ENCODE measurements at regions not wholly inside any gene's neighbourhood (a gene's known extent, or its start where the extent isn't known, plus 50 kb on each side); places are given as distances from the start of the nearest gene placed in this dataset.

GRCh38 chr10:131519723-131520605 lies 208.4 kb upstream of the TCERG1L start:
- intact Hi-C loops (cut with DNase I) = no loop called here
- ATAC-seq (no peak), DNase-seq (no peak)
- 77 to 78% methylated on average over 40 to 43 of the region's 43 CpGs for WGBS, 2 donors
- no peak for TF ChIP-seq POLR2A (IDR thresholded peaks at IDR 0.05)
- TF ChIP-seq CTCF (IDR thresholded peaks at IDR 0.05) = no peak
- no peaks in the 10 kb centered on the region for H3K36me3 ChIP-seq (replicated peaks in 1 of 2; ENCODE audit: insufficient read depth in 1 of 2, low read depth in 2 of 2)
- H3K27me3 ChIP-seq = no peaks in the 10 kb centered on the region
- H3K27ac ChIP-seq = no peak overlapping the region
- H3K4me1 ChIP-seq = no peaks in the 10 kb centered on the region
- H3K4me3 ChIP-seq = no peak overlapping the region
- H3K9me3 ChIP-seq = peaks cover 0 to 5% (median 0%) of the 10 kb centered on the region in 3 donors

- 77 to 86% methylated on average over 13 to 24 of the region's 25 CpGs for WGBS, 2 donors
- no peak overlapping the region for H3K4me3 ChIP-seq
- no peak for ATAC-seq
- no peaks in the 10 kb centered on the region for H3K36me3 ChIP-seq (replicated peaks in 1 of 2; ENCODE audit: insufficient read depth in 1 of 2, low read depth in 2 of 2)
- no peaks in the 10 kb centered on the region for H3K9me3 ChIP-seq
- H3K27me3 ChIP-seq = no peaks in the 10 kb centered on the region
- intact Hi-C loops (cut with DNase I) = no loop called here
- no peak overlapping the region for H3K27ac ChIP-seq
- no peak for DNase-seq
- TF ChIP-seq CTCF (IDR thresholded peaks at IDR 0.05) = no peak
- no peak for TF ChIP-seq POLR2A (IDR thresholded peaks at IDR 0.05)
- no peaks in the 10 kb centered on the region for H3K4me1 ChIP-seq
Measured at GRCh38 chr10:131531265-131532190, 220.0 kb upstream of the TCERG1L start.

GRCh38 chr10:131532291-131532690 lies 220.8 kb upstream of the TCERG1L start:
- ATAC-seq (no peak), DNase-seq (no peak)
- no peak overlapping the region for H3K27ac ChIP-seq
- no peaks in the 10 kb centered on the region for H3K36me3 ChIP-seq (replicated peaks in 1 of 2; ENCODE audit: insufficient read depth in 1 of 2, low read depth in 2 of 2)
- TF ChIP-seq POLR2A (IDR thresholded peaks at IDR 0.05) = no peak
- no peak for TF ChIP-seq CTCF (IDR thresholded peaks at IDR 0.05)
- H3K4me3 ChIP-seq = no peak overlapping the region
- no peaks in the 10 kb centered on the region for H3K4me1 ChIP-seq
- H3K9me3 ChIP-seq = no peaks in the 10 kb centered on the region
- 71 to 75% methylated on average over 13 of the region's 13 CpGs for WGBS, 2 donors
- no peaks in the 10 kb centered on the region for H3K27me3 ChIP-seq
- intact Hi-C loops (cut with DNase I) = no loop called here

- WGBS, 2 donors = 72% methylated on average over 22 to 24 of the region's 24 CpGs
Measured at GRCh38 chr10:131532745-131533341, 221.3 kb upstream of the TCERG1L start.

More at GRCh38 chr10:131532745-131533341, 221.3 kb upstream of the TCERG1L start:
- H3K36me3 ChIP-seq (replicated peaks in 1 of 2; ENCODE audit: insufficient read depth in 1 of 2, low read depth in 2 of 2) = no peaks in the 10 kb centered on the region
- no peak overlapping the region for H3K4me3 ChIP-seq
- no peak for DNase-seq
- H3K27ac ChIP-seq = no peak overlapping the region
- no peaks in the 10 kb centered on the region for H3K9me3 ChIP-seq
- intact Hi-C loops (cut with DNase I) = no loop called here
- ATAC-seq = no peak
- no peak for TF ChIP-seq POLR2A (IDR thresholded peaks at IDR 0.05)
- no peaks in the 10 kb centered on the region for H3K4me1 ChIP-seq
- no peaks in the 10 kb centered on the region for H3K27me3 ChIP-seq

Data from body of pancreas (tissue), 4 donors.